ENCODE measurements at regions not wholly inside any gene's neighbourhood (a gene's known extent, or its start where the extent isn't known, plus 50 kb on each side); places are given as distances from the start of the nearest gene placed in this dataset.

DNA sequence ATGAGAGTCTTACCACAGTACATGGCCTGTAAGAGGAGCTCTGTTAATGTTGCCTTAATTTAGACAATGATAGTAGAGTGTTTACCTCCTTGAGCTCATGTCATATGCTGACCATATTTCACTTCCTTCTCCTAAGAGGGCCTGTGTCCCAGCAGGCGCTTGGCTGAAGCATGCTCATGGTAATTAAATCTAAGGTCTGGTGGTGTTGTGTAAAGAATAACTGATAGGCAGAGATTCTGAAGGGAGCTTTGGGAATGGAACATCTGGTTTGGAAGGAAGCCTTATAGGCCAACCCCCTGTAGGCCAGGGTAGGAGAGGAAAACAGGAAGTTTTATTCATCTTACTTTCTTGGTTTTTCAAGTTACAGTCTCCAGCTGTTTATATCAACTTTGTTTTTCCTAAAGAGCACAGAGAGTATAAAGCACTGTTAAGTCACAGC lies 300.2 kb downstream of the USP46 start:
- TF ChIP-seq CEBPB (IDR thresholded peaks at IDR 0.05; ENCODE audit: low read depth) (no peak), RAD21 (IDR thresholded peaks at IDR 0.05; ENCODE audit: low read depth) (no peak), JUND (IDR thresholded peaks at IDR 0.05) (no peak)
